CMK (cell line): ENCODE measurements at regions not wholly inside any gene's neighbourhood (a gene's known extent, or its start where the extent isn't known, plus 50 kb on each side); places are given as distances from the start of the nearest gene placed in this dataset.
"Not testable (repeated sequence)": the region's sequence is repeated elsewhere in the genome, so short reads cannot be mapped to it uniquely, and the experiment has no call there.

Experiments used
- DNase-seq: peaks from one replicate; pipeline ENCODE4 v3.0.0-alpha.2; 2010; ENCODE audit warnings: low read depth

DNA sequence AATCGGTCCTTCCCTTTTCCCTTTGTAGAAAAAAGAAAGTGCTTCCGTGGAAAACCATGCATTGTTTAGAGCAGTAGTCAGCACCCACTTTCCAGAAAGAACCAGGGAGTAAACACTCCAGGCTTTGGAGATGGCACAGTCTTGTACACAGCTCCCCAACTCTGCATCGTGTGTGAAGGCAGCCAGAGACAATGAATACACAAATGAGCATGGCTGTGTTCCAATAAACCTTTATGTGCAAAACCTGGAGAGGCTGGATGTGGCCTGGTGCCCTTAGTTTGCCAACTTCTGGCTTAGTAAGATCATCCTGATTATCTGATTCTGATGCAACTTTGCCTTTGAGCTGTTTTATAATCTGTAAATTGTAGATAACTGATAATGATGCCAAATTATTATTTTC lies 463.4 kb upstream of the TMEM132C start:
- no peak for DNase-seq

GRCh38 chr12:127809275-127809674 lies 457.7 kb upstream of the TMEM132C start:
- no peak for DNase-seq

- no peak for DNase-seq
Measured at GRCh38 chr12:127810041-127810440, 456.9 kb upstream of the TMEM132C start.

GRCh38 chr12:127810459-127810858 lies 456.5 kb upstream of the TMEM132C start:
- not testable (repeated sequence) for DNase-seq

- no peak for DNase-seq
Measured at GRCh38 chr12:127811988-127812387, 455.0 kb upstream of the TMEM132C start.

- DNase-seq, result no peak
Measured at GRCh38 chr12:127813147-127813546, 453.8 kb upstream of the TMEM132C start.

DNA sequence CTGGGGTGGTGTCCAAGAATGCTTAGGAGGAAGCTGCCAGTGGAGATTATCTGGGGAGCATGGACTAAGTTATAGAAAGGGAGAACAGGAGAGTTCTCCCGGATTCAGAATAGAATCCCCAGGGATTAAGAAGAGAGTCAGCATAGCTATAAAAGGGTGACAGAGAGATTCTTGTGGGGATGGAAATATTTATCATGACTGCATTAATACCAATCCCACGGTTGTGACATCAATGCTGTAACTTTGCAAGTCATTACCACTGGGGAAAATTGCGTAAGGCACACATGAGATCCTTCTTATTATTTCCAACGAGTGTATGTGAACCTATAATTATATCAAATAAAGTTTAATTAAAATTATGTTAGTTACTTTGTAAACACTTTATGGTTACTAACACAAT lies 447.9 kb upstream of the TMEM132C start:
- DNase-seq, result no peak

DNA sequence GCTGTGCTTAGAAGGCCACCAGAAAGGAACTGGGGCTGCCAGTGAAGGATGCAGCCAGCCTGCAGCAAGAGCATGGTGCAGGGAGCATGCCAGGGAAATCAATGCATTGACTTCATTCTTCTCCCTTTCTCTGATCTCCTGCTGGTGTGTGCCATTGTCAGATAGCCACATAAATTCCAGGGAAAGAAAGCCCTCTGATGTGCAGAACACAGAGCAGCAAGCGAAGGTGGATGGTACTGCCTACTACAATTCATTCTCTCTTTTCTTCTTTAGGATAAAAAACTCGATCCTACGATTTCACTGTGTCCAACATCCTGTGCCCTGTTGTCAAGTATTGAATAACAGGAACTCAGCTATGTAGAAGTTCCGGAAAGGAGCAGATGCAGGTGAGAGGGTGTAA lies 446.7 kb upstream of the TMEM132C start:
- no peak for DNase-seq

DNA sequence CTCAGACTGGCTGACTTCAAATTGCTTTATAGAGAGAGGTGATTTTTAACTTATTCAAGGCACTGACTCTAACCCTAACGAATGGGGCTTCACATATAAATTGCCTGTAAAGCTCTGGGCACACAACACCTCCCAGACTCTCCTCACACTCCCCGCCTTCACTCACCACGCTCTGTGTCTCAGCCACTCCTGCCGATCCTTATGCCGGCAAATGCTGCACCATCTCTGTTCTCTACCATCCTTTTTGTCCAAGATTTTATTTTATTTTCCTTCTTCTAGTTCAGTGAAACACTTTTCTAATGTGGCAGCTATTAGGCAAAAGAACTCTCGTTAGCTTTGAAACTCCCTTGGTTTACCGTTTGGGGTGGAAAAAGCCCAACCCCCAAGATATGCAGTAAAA lies 446.1 kb upstream of the TMEM132C start:
- DNase-seq, result no peak

DNA sequence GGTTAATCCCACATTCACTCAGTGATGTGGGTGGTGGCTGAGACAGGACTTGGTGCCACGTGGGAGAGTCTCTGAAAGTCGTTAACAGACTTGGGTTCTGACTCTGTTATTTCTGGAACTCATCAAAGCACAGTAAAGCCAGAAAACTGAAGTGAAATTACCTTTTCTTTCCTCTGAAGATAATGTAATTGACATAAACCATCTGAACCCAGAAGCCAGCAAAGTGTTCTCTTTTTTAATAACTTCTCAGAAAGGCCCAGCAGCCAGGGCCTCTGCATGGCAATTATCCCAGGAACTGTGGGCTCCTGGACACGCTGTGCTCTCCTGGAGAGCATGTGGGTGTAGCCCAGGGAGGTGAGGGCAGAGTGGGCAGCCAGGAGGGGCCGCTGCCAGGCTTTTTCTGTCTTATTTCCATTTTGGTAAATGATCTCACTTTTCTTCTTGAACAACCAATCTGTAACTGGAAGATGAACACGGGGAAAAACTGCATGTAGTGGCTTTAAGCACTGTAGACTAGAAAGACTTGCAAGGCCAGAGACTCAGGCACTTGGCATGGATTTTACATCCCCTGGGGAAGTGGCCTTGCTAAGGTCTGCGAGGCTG lies 444.1 kb upstream of the TMEM132C start:
- DNase-seq, result no peak

DNA sequence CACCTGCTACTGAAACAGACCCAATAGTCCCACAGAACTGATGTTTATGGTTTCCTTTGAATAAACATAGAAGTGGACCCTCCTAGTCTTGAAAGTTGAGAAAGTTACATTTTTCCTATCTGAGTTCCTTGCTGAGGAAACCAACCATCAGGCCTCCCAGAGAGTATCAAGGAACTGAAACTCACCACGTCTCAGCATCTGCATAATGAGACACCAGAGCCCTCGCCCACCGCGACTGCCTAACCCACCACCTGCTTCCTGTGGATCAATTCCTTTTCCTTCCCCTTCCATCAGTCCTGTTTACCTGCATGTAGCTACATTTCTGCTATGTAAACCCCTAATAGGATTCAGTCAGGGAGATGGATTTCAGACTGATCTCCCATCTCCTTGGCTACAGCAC lies 443.2 kb upstream of the TMEM132C start:
- DNase-seq, result no peak

GRCh38 chr12:127829281-127830064 lies 437.5 kb upstream of the TMEM132C start:
- no peak for DNase-seq

GRCh38 chr12:127830065-127830460 lies 436.9 kb upstream of the TMEM132C start:
- no peak for DNase-seq

GRCh38 chr12:127830730-127831129 lies 436.2 kb upstream of the TMEM132C start:
- no peak for DNase-seq

DNA sequence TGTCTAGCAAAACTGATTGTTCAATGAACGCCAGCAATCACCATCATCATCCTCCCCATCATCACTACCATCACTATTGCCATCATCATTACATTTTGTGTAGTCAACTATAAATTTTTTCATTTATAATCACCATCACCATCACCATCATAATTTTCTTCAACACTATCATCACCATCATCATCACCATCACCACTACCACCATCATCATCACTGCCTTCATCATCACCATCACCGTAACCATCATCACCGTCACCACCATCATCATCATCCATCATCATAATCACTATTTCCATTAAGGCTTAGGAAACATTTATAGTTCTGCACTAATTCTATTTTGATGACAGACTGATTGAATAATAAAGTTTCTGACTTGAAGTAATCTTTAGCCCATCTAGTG lies 434.8 kb upstream of the TMEM132C start:
- DNase-seq, result no peak

- not testable (repeated sequence) for DNase-seq
Measured at GRCh38 chr12:127836802-127837201, 430.2 kb upstream of the TMEM132C start.

GRCh38 chr12:127857661-127858060 lies 409.3 kb upstream of the TMEM132C start:
- DNase-seq, result no peak

GRCh38 chr12:127860536-127860935 lies 406.4 kb upstream of the TMEM132C start:
- DNase-seq, result no peak

DNA sequence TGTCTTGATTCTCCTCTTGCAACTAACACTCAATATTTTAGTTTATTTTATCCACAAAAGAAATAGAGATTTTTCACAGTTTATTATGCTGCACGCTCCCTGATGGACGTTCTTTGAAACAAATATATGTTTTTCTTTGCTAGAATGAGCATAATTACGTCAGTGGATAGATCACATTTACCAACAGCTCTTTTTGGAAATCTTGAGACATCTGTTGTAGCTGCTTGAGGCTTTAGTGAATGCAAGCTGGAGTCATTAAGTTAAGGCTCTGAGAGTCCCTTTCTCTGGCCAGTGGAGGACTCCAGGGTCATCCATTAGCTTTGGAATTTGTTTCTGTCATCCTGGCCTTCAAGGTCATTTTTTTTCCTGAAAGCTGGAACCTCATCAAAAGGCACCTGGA lies 405.6 kb upstream of the TMEM132C start:
- DNase-seq, result no peak

GRCh38 chr12:127873306-127873705 lies 393.7 kb upstream of the TMEM132C start:
- DNase-seq, result no peak

DNA sequence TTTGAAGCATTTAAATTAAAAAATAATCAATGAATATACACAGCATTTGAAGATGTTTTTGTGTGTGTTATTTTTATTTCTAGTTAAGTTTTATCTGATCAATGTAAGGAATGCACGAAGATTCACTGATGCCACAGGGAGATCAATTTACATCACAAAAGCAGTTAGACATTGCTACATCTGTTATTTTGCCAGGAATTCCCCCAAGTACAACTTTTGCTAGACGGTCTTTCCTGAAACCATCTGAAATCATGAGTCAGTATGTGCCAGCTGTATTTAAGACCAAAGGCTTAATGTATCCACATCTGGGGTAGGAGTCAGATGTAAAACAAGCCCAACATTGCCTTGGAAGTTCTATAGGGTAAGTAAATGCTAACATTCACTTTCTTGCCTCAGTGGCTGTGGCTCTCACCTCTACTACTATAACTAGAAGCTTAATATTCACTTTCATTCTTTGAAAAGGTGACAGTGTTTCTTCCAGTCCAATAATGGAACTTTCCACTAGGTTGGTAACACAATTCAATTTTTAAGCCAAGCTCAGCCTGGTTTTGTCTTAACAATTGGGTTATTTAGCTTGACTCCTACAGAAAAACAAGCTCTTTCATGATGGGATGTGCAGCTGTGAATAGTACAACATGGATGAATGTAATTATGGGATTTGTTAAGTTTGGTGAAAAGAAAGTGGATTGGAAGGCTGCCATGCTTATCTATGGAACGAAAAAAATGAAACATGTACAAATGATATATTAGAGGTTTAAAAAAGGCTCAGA lies 385.4 kb upstream of the TMEM132C start:
- no peak for DNase-seq

DNA sequence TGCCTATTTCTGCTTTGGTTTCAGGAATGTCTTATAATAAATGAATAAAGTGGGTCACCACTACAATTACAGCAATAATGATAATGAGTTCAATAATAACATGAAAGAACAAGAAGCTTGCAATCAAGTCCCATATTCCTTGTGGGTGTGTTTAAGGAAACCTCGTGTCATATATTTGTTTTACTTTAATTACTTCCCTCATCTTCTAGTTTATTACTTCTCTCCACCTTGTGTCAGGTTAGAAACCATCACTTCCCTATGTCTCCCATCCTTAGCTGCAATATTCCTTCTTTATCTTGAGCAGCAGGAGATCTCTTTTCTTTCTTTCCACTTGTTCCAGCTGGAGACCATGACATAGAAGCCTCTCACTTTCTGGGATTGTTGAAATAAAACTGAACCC lies 384.0 kb upstream of the TMEM132C start:
- DNase-seq, result no peak
